MM.1S (cell line): ENCODE measurements at regions not wholly inside any gene's neighbourhood (a gene's known extent, or its start where the extent isn't known, plus 50 kb on each side); places are given as distances from the start of the nearest gene placed in this dataset.

Source experiments
- DNase-seq: peaks from one replicate; pipeline ENCODE4 v3.0.0-alpha.2; 2015
- H2AFZ ChIP-seq: fragments of 300-600 bp; sonication (generic); 2 replicates; pipeline ENCODE4 v1.6.0; 2016; ENCODE audit warnings: antibody characterized with exemption, low read length
- H3F3A ChIP-seq: fragments of 300-600 bp; sonication (generic); 2 replicates; pipeline ENCODE4 v1.6.1; 2016; ENCODE audit warnings: mild to moderate bottlenecking, antibody characterized with exemption, low read length, moderate library complexity, mixed read lengths; ENCODE audit not compliant: insufficient read depth
- H3K27ac ChIP-seq: fragments of 300-600 bp; sonication (generic); 2 replicates; pipeline ENCODE4 v1.5.1; 2016; ENCODE audit warnings: mild to moderate bottlenecking, low read length
- H3K27me3 ChIP-seq: fragments of 300-600 bp; sonication (generic); replicated peaks from 2 replicates; pipeline ENCODE4 v1.6.0; 2016; ENCODE audit warnings: low read length; ENCODE audit not compliant: insufficient read depth
- H3K36me3 ChIP-seq: fragments of 300-600 bp; sonication (generic); replicated peaks from 2 replicates; pipeline ENCODE4 v1.6.1; 2016; ENCODE audit warnings: mild to moderate bottlenecking, low read length, mixed read lengths; ENCODE audit not compliant: insufficient read depth
- H3K4me1 ChIP-seq: fragments of 300-600 bp; sonication (generic); 2 replicates; pipeline ENCODE4 v1.6.1; 2016; ENCODE audit warnings: low read length, mixed read lengths
- H3K4me2 ChIP-seq: fragments of 300-600 bp; sonication (generic); 2 replicates; pipeline ENCODE4 v1.6.0; 2016; ENCODE audit warnings: low read depth, low read length
- H3K4me3 ChIP-seq: fragments of 300-600 bp; sonication (generic); 2 replicates; pipeline ENCODE4 v1.5.1; 2016; ENCODE audit warnings: low read length, mixed read lengths
- H3K79me2 ChIP-seq: fragments of 300-600 bp; sonication (generic); 2 replicates; pipeline ENCODE4 v1.6.1; 2016; ENCODE audit warnings: mixed run types, low read length, mixed read lengths
- H3K9ac ChIP-seq: fragments of 300-600 bp; sonication (generic); 2 replicates; pipeline ENCODE4 v1.6.1; 2016; ENCODE audit warnings: low read length, mixed read lengths
- H3K9me2 ChIP-seq: fragments of 300-600 bp; sonication (generic); replicated peaks from 2 replicates; pipeline ENCODE4 v1.6.1; 2016; ENCODE audit warnings: mild to moderate bottlenecking, low read length, mixed read lengths; ENCODE audit not compliant: insufficient read depth
- H3K9me3 ChIP-seq: fragments of 300-600 bp; sonication (generic); replicated peaks from 2 replicates; pipeline ENCODE4 v1.6.1; 2016; ENCODE audit warnings: mild to moderate bottlenecking, low read length, mixed read lengths; ENCODE audit not compliant: insufficient read depth
- H4K20me1 ChIP-seq: fragments of 300-600 bp; sonication (generic); 2 replicates; pipeline ENCODE4 v1.6.1; 2016; ENCODE audit warnings: mild to moderate bottlenecking, low read length, moderate library complexity, mixed read lengths; ENCODE audit not compliant: insufficient read depth
- EZH2 ChIP-seq: fragments of 300-600 bp; sonication (generic); optimal IDR thresholded peaks from 2 replicates; pipeline ENCODE3; 2017; ENCODE audit warnings: low read depth, mild to moderate bottlenecking, antibody characterized with exemption, low read length, mixed read lengths
- EZH2phosphoT487 ChIP-seq: fragments of 300-600 bp; sonication (generic); IDR thresholded peaks from 2 replicates; pipeline ENCODE4 v1.6.1; 2018; ENCODE audit warnings: antibody characterized with exemption, low read length
- TF ChIP-seq, protein P1 (sequence below): fragments of 300-600 bp; sonication (generic); IDR thresholded peaks from 2 replicates; pipeline ENCODE4 v1.5.1; 2016; ENCODE audit warnings: antibody characterized with exemption, low read length, mixed read lengths

DNA sequence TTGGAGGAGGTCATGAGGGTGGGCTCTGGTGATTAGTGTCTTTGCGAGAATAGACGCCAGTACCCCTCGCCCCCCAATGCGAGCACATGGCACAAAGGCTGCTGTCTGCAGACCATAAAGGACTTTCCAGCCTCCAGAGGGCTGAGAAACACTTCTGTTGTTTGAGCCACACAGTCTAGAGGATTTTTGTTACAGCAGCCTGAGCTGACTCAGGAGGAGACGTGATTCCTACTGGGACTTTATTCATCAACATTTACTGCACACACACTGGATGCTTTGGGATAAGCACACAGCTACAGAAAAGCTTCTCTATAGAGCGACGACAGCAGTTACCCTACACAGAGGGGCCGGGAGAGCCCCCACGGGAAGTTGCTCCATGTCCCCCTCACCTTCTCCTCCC is 345.0 kb downstream of the CTTN start:
- Histone ChIP-seq H3K9me2 (no peaks in the 10 kb centered on the region), H3F3A (no peaks in the 10 kb centered on the region), H3K27me3 (peaks cover 75% of the 10 kb centered on the region), H3K27ac (no peak overlapping the region), H3K36me3 (no peaks in the 10 kb centered on the region), H3K9ac (no peak overlapping the region), H3K9me3 (no peaks in the 10 kb centered on the region), H3K4me2 (no peak overlapping the region), H3K4me3 (no peak overlapping the region), H2AFZ (no peak overlapping the region), H3K4me1 (no peaks in the 10 kb centered on the region), H3K79me2 (no peaks in the 10 kb centered on the region), H4K20me1 (no peaks in the 10 kb centered on the region)
- DNase-seq = no peak
- TF ChIP-seq EZH2 (no peak), EZH2phosphoT487 (no peak)
- TF ChIP-seq, protein P1, sequence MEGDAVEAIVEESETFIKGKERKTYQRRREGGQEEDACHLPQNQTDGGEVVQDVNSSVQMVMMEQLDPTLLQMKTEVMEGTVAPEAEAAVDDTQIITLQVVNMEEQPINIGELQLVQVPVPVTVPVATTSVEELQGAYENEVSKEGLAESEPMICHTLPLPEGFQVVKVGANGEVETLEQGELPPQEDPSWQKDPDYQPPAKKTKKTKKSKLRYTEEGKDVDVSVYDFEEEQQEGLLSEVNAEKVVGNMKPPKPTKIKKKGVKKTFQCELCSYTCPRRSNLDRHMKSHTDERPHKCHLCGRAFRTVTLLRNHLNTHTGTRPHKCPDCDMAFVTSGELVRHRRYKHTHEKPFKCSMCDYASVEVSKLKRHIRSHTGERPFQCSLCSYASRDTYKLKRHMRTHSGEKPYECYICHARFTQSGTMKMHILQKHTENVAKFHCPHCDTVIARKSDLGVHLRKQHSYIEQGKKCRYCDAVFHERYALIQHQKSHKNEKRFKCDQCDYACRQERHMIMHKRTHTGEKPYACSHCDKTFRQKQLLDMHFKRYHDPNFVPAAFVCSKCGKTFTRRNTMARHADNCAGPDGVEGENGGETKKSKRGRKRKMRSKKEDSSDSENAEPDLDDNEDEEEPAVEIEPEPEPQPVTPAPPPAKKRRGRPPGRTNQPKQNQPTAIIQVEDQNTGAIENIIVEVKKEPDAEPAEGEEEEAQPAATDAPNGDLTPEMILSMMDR = no peak

DNA sequence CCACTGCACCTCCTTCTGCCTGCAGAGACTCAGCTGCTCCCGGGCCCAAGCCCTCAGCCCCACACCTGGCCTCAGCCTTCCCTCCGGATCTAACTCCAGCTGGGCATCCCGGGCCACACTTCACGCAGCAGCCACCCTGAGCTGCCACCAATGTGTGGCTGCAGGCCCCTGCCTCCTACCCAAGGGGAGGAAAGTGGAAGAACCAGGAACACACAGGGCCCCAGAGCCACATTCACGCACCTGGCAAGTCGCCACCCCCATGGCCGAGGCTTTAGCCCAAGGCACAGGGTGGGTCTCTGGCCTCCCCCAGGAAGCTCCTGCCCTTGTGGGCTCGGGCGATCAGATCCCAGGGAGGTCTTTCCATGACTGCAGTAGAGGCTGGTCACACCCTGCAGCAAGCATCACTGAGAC is 345.6 kb downstream of the CTTN start:
- Histone ChIP-seq H2AFZ (no peak overlapping the region), H3K27me3 (peaks cover 69% of the 10 kb centered on the region), H3K9me3 (no peaks in the 10 kb centered on the region), H3K4me1 (no peaks in the 10 kb centered on the region), H3K9me2 (no peaks in the 10 kb centered on the region), H3K4me3 (no peak overlapping the region), H3K79me2 (no peaks in the 10 kb centered on the region), H3K4me2 (no peak overlapping the region), H4K20me1 (no peaks in the 10 kb centered on the region), H3K27ac (no peak overlapping the region), H3K36me3 (no peaks in the 10 kb centered on the region), H3F3A (no peaks in the 10 kb centered on the region), H3K9ac (no peak overlapping the region)
- DNase-seq = no peak
- TF ChIP-seq EZH2phosphoT487 (no peak), EZH2 (no peak)
- TF ChIP-seq, protein P1 = no peak

DNA sequence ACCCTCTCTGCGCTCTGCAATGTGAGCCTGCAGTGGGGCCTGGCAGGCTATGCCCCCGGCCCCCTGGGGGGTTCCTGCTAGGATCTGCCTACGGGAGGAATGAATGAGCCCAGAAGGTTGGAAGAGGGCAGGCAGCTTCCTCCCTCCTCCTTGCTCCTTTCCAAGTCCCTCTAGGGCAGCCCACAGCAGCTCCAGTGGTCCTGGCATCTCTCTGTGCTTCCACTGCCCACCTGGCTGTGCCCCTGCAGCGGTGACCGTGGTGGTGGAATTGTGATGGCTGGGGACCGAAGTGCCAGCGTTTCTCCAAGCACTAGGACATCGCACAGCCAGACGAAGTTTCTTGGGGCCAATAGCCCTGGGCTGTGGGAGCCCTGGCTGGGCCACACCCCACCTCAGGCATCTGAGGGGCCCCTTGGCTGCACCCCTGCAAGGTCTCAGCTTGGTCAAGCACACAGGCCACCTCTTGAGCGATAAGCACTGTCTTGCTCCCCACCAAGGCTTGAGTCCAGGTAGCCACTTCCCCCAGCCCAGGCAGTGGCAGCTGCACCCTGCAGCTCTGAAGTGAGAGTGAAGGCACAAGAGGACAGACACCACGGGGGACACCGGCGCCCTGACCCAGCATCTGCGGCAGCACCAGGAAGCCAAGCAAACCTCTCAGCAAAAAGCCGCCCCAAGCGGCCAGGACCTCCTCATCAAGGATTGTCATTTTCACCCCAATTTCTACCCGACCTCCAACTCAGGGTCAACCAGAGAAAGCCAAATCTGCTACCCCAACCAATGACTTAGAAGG is 346.3 kb downstream of the CTTN start:
- no peak overlapping the region for H3K27ac ChIP-seq
- H3F3A ChIP-seq = no peaks in the 10 kb centered on the region
- no peak overlapping the region for H2AFZ ChIP-seq
- peaks cover 64% of the 10 kb centered on the region for H3K27me3 ChIP-seq
- no peaks in the 10 kb centered on the region for H3K79me2 ChIP-seq
- H3K4me2 ChIP-seq = no peak overlapping the region
- DNase-seq = no peak
- no peaks in the 10 kb centered on the region for H3K36me3 ChIP-seq
- TF ChIP-seq, protein P1 = no peak
- no peak for TF ChIP-seq EZH2phosphoT487
- TF ChIP-seq EZH2 = no peak
- H3K9me2 ChIP-seq = no peaks in the 10 kb centered on the region
- H3K4me3 ChIP-seq = no peak overlapping the region
- H3K9me3 ChIP-seq = no peaks in the 10 kb centered on the region
- H3K9ac ChIP-seq = no peak overlapping the region
- H3K4me1 ChIP-seq = no peaks in the 10 kb centered on the region
- H4K20me1 ChIP-seq = no peaks in the 10 kb centered on the region
